PC-3 (cell line): ENCODE measurements at regions not wholly inside any gene's neighbourhood (a gene's known extent, or its start where the extent isn't known, plus 50 kb on each side); places are given as distances from the start of the nearest gene placed in this dataset.

Source experiments
- ATAC-seq: fragments of 200-7000 bp; cut with Tn5 transposase; 2 replicates; pipeline ENCODE4 v1.9.1; 2020; ENCODE audit warnings: mild to moderate bottlenecking, moderate library complexity
- BruUV-seq: library from RNA; stranded (reverse); fragments of 400-500 nt; replicated peaks from 2 replicates; lab custom pipeline; 2021; lab: Mats Ljungman, UMichigan
- CTCF ChIA-PET: fragments of 300-600 bp; sonication (Branson Sonifier 250); formaldehyde crosslinking; loops from one replicate; lab custom pipeline; 2022; ENCODE audit warnings: antibody characterized with exemption; lab: Charles Lee
- POLR2A ChIA-PET: fragments of 300-600 bp; sonication (Branson Sonifier 250); formaldehyde crosslinking; loops from one replicate; lab custom pipeline; 2022; ENCODE audit warnings: antibody characterized with exemption; ENCODE audit not compliant: unreplicated experiment; lab: Charles Lee
- DNase-seq: peaks from one replicate; pipeline ENCODE4 v3.0.0-alpha.2; 2015
- H2AFZ ChIP-seq: fragments of 300-600 bp; sonication (generic); 2 replicates; pipeline ENCODE4 v1.6.0; 2016; ENCODE audit warnings: antibody characterized with exemption, low read length
- H3F3A ChIP-seq: fragments of 300-600 bp; sonication (generic); one replicate; pipeline ENCODE4 v1.6.0; 2017; ENCODE audit warnings: antibody characterized with exemption, low read length, control low read depth, mild to moderate bottlenecking; ENCODE audit not compliant: unreplicated experiment
- H3K27ac ChIP-seq: fragments of 300-600 bp; sonication (generic); 2 replicates; pipeline ENCODE4 v1.5.1; 2016; ENCODE audit warnings: mild to moderate bottlenecking, low read length
- H3K27me3 ChIP-seq: fragments of 300-600 bp; sonication (generic); 2 replicates; pipeline ENCODE4 v1.6.1; 2016; ENCODE audit warnings: low read length, mixed read lengths
- H3K36me3 ChIP-seq: fragments of 300-600 bp; sonication (generic); 2 replicates; pipeline ENCODE4 v1.6.1; 2016; ENCODE audit warnings: low read depth, mixed run types, low read length, mixed read lengths
- H3K4me1 ChIP-seq: fragments of 300-600 bp; sonication (generic); 2 replicates; pipeline ENCODE4 v1.5.1; 2016; ENCODE audit warnings: low read length; ENCODE audit not compliant: insufficient read depth
- H3K4me2 ChIP-seq: fragments of 300-600 bp; sonication (generic); 2 replicates; pipeline ENCODE4 v1.6.0; 2016; ENCODE audit warnings: low read length
- H3K4me3 ChIP-seq: fragments of 300-600 bp; sonication (generic); 2 replicates; pipeline ENCODE4 v1.5.1; 2016; ENCODE audit warnings: mild to moderate bottlenecking, low read length, mixed read lengths
- H3K79me2 ChIP-seq: fragments of 300-600 bp; sonication (generic); 2 replicates; pipeline ENCODE4 v1.6.1; 2017; ENCODE audit warnings: low read length, mixed read lengths
- H3K9ac ChIP-seq: fragments of 300-600 bp; sonication (generic); 2 replicates; pipeline ENCODE4 v1.6.0; 2016; ENCODE audit warnings: mild to moderate bottlenecking, low read length
- H3K9me2 ChIP-seq: fragments of 300-600 bp; sonication (generic); replicated peaks from 2 replicates; pipeline ENCODE4 v1.6.1; 2016; ENCODE audit warnings: mixed run types, low read length, mixed read lengths
- H3K9me3 ChIP-seq: fragments of 300-600 bp; sonication (generic); 2 replicates; pipeline ENCODE4 v1.6.1; 2016; ENCODE audit warnings: low read length, mixed read lengths
- H4K20me1 ChIP-seq: fragments of 300-600 bp; sonication (generic); 2 replicates; pipeline ENCODE4 v1.6.1; 2016; ENCODE audit warnings: low read length, mixed read lengths
- CTCF ChIP-seq: fragments of 300-600 bp; sonication (generic); conservative IDR thresholded peaks from 2 replicates; pipeline ENCODE4 v1.5.1; 2017; ENCODE audit warnings: antibody characterized with exemption, low read depth, mild to moderate bottlenecking, low read length
- EZH2 ChIP-seq: fragments of 300-600 bp; sonication (generic); IDR thresholded peaks from one replicate; pipeline ENCODE4 v1.6.1; 2017; ENCODE audit warnings: antibody characterized with exemption, mild to moderate bottlenecking, low read length; ENCODE audit not compliant: unreplicated experiment
- EZH2phosphoT487 ChIP-seq: fragments of 300-600 bp; sonication (generic); IDR thresholded peaks from 2 replicates; pipeline ENCODE4 v1.6.1; 2018; ENCODE audit warnings: mild to moderate bottlenecking, antibody characterized with exemption, low read length, borderline replicate concordance
- intact Hi-C: fragments of 100-400 bp; cut with micrococcal nuclease; formaldehyde crosslinking; loops from 2 replicates; pipeline ENCODE4 v1.9.0; 2023

- H3K27me3 ChIP-seq: no peaks in the 10 kb centered on the region
- no peak overlapping the region for H3K4me2 ChIP-seq
- no peaks in the 10 kb centered on the region for H3K9me3 ChIP-seq
- ChIA-PET CTCF (no interaction called here), POLR2A (no interaction called here)
- H3K27ac ChIP-seq: no peak overlapping the region
- H3K9ac ChIP-seq: no peak overlapping the region
- no peaks in the 10 kb centered on the region for H4K20me1 ChIP-seq
- DNase-seq (no peak), ATAC-seq (no peak)
- no peaks in the 10 kb centered on the region for H3K9me2 ChIP-seq
- H3K36me3 ChIP-seq: no peaks in the 10 kb centered on the region
- H3K4me3 ChIP-seq: no peak overlapping the region
- H3K4me1 ChIP-seq: no peaks in the 10 kb centered on the region
- no peaks in the 10 kb centered on the region for H3K79me2 ChIP-seq
- no peak overlapping the region for H2AFZ ChIP-seq
- TF ChIP-seq EZH2: no peak
- TF ChIP-seq CTCF: no peak
- TF ChIP-seq EZH2phosphoT487: no peak
- intact Hi-C loops: no loop called here
- no peaks in the 10 kb centered on the region for H3F3A ChIP-seq
- BruUV-seq: no TSS peak
Measured at GRCh38 chr6:164164876-164165275, 750.4 kb downstream of the QKI start.

GRCh38 chr6:164163239-164163638 lies 748.7 kb downstream of the QKI start:
- no peaks in the 10 kb centered on the region for H3K27me3 ChIP-seq
- H2AFZ ChIP-seq: no peak overlapping the region
- no peaks in the 10 kb centered on the region for H3K36me3 ChIP-seq
- H3K9ac ChIP-seq: no peak overlapping the region
- intact Hi-C loops: no loop called here
- no peak for ATAC-seq
- no peak overlapping the region for H3K27ac ChIP-seq
- POLR2A ChIA-PET: no interaction called here
- no peaks in the 10 kb centered on the region for H3K9me2 ChIP-seq
- H3K79me2 ChIP-seq: no peaks in the 10 kb centered on the region
- no peaks in the 10 kb centered on the region for H3K4me1 ChIP-seq
- TF ChIP-seq CTCF (no peak), EZH2phosphoT487 (no peak), EZH2 (no peak)
- CTCF ChIA-PET: no interaction called here
- H3F3A ChIP-seq: no peaks in the 10 kb centered on the region
- no peak overlapping the region for H3K4me3 ChIP-seq
- H3K9me3 ChIP-seq: no peaks in the 10 kb centered on the region
- no TSS peak for BruUV-seq
- H3K4me2 ChIP-seq: no peak overlapping the region
- no peak for DNase-seq
- no peaks in the 10 kb centered on the region for H4K20me1 ChIP-seq

- ChIA-PET POLR2A (no interaction called here), CTCF (no interaction called here)
- no peaks in the 10 kb centered on the region for H3F3A ChIP-seq
- intact Hi-C loops: no loop called here
- no peaks in the 10 kb centered on the region for H3K9me3 ChIP-seq
- H3K27me3 ChIP-seq: no peaks in the 10 kb centered on the region
- no peaks in the 10 kb centered on the region for H3K9me2 ChIP-seq
- no TSS peak for BruUV-seq
- no peak overlapping the region for H3K27ac ChIP-seq
- TF ChIP-seq EZH2phosphoT487 (no peak), CTCF (no peak), EZH2 (no peak)
- H3K4me3 ChIP-seq: no peak overlapping the region
- no peaks in the 10 kb centered on the region for H3K4me1 ChIP-seq
- no peaks in the 10 kb centered on the region for H3K79me2 ChIP-seq
- H3K4me2 ChIP-seq: no peak overlapping the region
- no peak overlapping the region for H3K9ac ChIP-seq
- no peak overlapping the region for H2AFZ ChIP-seq
- no peak for DNase-seq
- no peaks in the 10 kb centered on the region for H4K20me1 ChIP-seq
- no peak for ATAC-seq
- no peaks in the 10 kb centered on the region for H3K36me3 ChIP-seq
Measured at GRCh38 chr6:164159061-164159460, 744.5 kb downstream of the QKI start.
